Fibroblast of pulmonary artery (primary cell): ENCODE measurements at regions not wholly inside any gene's neighbourhood (a gene's known extent, or its start where the extent isn't known, plus 50 kb on each side); places are given as distances from the start of the nearest gene placed in this dataset.

ENCODE experiments used
- DNase-seq: peaks from one replicate; pipeline ENCODE4 v3.0.0-alpha.2; 2010; ENCODE audit warnings: low read depth
- H3K4me3 ChIP-seq: replicated peaks from 2 replicates; pipeline ENCODE4 v1.5.1; 2011; ENCODE audit warnings: low read depth, mild to moderate bottlenecking, control low read depth, low read length, moderate library complexity
- CTCF ChIP-seq: IDR thresholded peaks from 2 replicates; pipeline ENCODE4 v1.5.1; 2011; ENCODE audit warnings: mild to moderate bottlenecking, control low read depth, low read length, inconsistent platforms; ENCODE audit errors: missing control alignments

- DNase-seq = no peak
- H3K4me3 ChIP-seq = no peak overlapping the region
- no peak for TF ChIP-seq CTCF
Observed at GRCh38 chr17:73720187-73720834, 76.1 kb upstream of the SDK2 start.

- DNase-seq = no peak
- no peak for TF ChIP-seq CTCF
- H3K4me3 ChIP-seq = no peak overlapping the region
Observed at GRCh38 chr17:73722165-73722564, 77.9 kb upstream of the SDK2 start.

- TF ChIP-seq CTCF = no peak
- no peak overlapping the region for H3K4me3 ChIP-seq
- DNase-seq = no peak
Observed at GRCh38 chr17:73723317-73723716, 79.1 kb upstream of the SDK2 start.

GRCh38 chr17:73724341-73724740 lies 80.1 kb upstream of the SDK2 start:
- H3K4me3 ChIP-seq = no peak overlapping the region
- TF ChIP-seq CTCF = no peak
- DNase-seq = no peak

- no peak overlapping the region for H3K4me3 ChIP-seq
- TF ChIP-seq CTCF = no peak
- no peak for DNase-seq
Observed at GRCh38 chr17:73724990-73725389, 80.7 kb upstream of the SDK2 start.

- H3K4me3 ChIP-seq = no peak overlapping the region
- no peak for DNase-seq
- no peak for TF ChIP-seq CTCF
Observed at GRCh38 chr17:73725794-73726515, 81.7 kb upstream of the SDK2 start.

GRCh38 chr17:73727941-73728340 lies 83.7 kb upstream of the SDK2 start:
- TF ChIP-seq CTCF = no peak
- H3K4me3 ChIP-seq = no peak overlapping the region
- DNase-seq = no peak
